Spleen (tissue), 11 donors: ENCODE measurements at regions not wholly inside any gene's neighbourhood (a gene's known extent, or its start where the extent isn't known, plus 50 kb on each side); places are given as distances from the start of the nearest gene placed in this dataset.

ENCODE experiments used
- DNase-seq: peaks from one replicate; pipeline ENCODE4 v3.0.0-alpha.2; 2020
- H3K27ac ChIP-seq, 8 donors: fragments of 200-600 bp; sonication (generic) in 7 of 8; 1 replicate in 4 of 8; 2 replicates in 4 of 8; pipeline versions ENCODE4 v1.5.0 to v1.8.0; 2016 to 2021; ENCODE audit warnings: inconsistent platforms in 4 of 8, mild to moderate bottlenecking in 4 of 8, moderate library complexity in 1 of 8
- H3K27me3 ChIP-seq, 7 donors: fragments of 200-600 bp; sonication (generic) in 6 of 7; replicated peaks in 1 of 7; 1 replicate in 4 of 7; 2 replicates in 3 of 7; pipeline versions ENCODE4 v1.5.0 to v1.8.0; 2016 to 2021; ENCODE audit warnings: inconsistent platforms in 3 of 7, mild to moderate bottlenecking in 1 of 7
- H3K36me3 ChIP-seq, 6 donors: fragments of 200-600 bp; sonication (generic) in 5 of 6; 1 replicate in 4 of 6; 2 replicates in 2 of 6; pipeline versions ENCODE4 v1.5.0 to v1.8.0; 2016 to 2021; ENCODE audit warnings: inconsistent platforms in 2 of 6
- H3K4me1 ChIP-seq, 6 donors: fragments of 200-600 bp; sonication (generic) in 5 of 6; 1 replicate in 3 of 6; 2 replicates in 3 of 6; pipeline versions ENCODE4 v1.5.0 to v1.8.0; 2016 to 2021; ENCODE audit warnings: inconsistent platforms in 3 of 6
- H3K4me3 ChIP-seq, 8 donors: fragments of 200-600 bp; sonication (generic) in 7 of 8; 1 replicate in 4 of 8; 2 replicates in 4 of 8; pipeline versions ENCODE4 v1.5.0 to v1.8.0; 2016 to 2021; ENCODE audit warnings: inconsistent platforms in 4 of 8, mild to moderate bottlenecking in 4 of 8, moderate library complexity in 2 of 8
- H3K9me3 ChIP-seq, 8 donors: fragments of 200-600 bp; sonication (generic) in 7 of 8; 1 replicate in 4 of 8; 2 replicates in 4 of 8; pipeline versions ENCODE4 v1.5.0 to v1.8.0; 2016 to 2021; ENCODE audit warnings: inconsistent platforms in 4 of 8
- CTCF ChIP-seq, 11 experiments: fragments of 200-600 bp in 7 of 11; fragments of 450-650 bp in 4 of 11; sonication (generic) in 4 of 11; IDR thresholded peaks in 8 of 11; conservative IDR thresholded peaks in 3 of 11; 1 replicate in 7 of 11; 2 replicates in 4 of 11; pipeline versions ENCODE4 v1.4.0 to v1.8.0; 2016 to 2021; ENCODE audit warnings: antibody characterized with exemption in 11 of 11, inconsistent platforms in 4 of 11, mild to moderate bottlenecking in 1 of 11
- POLR2A ChIP-seq, 3 donors: fragments of 450-650 bp; IDR thresholded peaks; one replicate each; pipeline ENCODE4 v1.5.1; 2017; ENCODE audit warnings: antibody characterized with exemption in 3 of 3, mild to moderate bottlenecking in 1 of 3
- POLR2AphosphoS5 ChIP-seq, 3 donors: sonication (generic); formaldehyde crosslinking; IDR thresholded peaks; one replicate each; pipeline ENCODE4 v1.5.1; 2017; ENCODE audit warnings: antibody characterized with exemption in 3 of 3
- WGBS, 5 donors: extraction: QIAGEN DNeasy Blood & Tissue Kit in 3 of 5; methylation state at CpG; one replicate each; pipeline versions ENCODE4 v1.1.5 to v1.1.7; 2013 to 2018; 5-methylcytosine and 5-hydroxymethylcytosine counted together
- intact Hi-C: fragments of 100-400 bp; cut with DNase I; formaldehyde crosslinking; loops from one replicate; pipeline ENCODE4 v1.15.0; 2023; ENCODE audit warnings: low total_unique reads
- donor health status: healthy with polysubstance abuse.
- donor health status: DM: no; HTN: no; CAD: no; lungs with moderate emphysema.
- donor health status: DM: no; HTN: no; CAD: no.
- donor health status: Bipolar disorder and iron deficiency.
- donor health status: healthy.
- donor health status: DM: no; HTN: no; CAD: no.
- donor health status: DM: yes; HTN: yes; CAD: no.

DNA sequence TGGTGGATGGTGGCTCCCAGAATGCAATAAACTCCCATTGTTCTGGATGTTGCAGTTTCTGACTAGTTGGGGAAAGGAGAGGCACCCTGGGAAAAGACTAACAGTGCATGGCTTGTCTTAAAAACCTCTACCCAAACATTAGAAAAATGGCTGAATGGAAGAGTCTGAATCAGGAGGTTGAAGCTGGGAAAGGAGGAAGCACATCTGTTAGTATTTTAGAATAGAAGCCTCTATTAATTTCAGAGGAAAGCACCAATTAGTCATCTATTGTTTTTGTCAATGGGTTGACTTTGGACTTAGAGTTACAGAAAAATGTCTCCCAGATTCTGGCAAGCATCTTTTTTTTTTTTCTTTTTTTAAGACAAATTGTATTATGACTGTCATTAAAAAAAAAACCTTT is 56.1 kb upstream of the ELMO1 start:
- Histone ChIP-seq H3K4me3 (no peak overlapping the region), H3K4me1 (peaks cover 0 to 4% (median 0%) of the 10 kb centered on the region in 6 donors), H3K9me3 (no peaks in the 10 kb centered on the region), H3K27ac (peak overlapping the region in 7 of 8 donors; percentile 30 to 74 (median 55)), H3K27me3 (no peaks in the 10 kb centered on the region), H3K36me3 (no peaks in the 10 kb centered on the region)
- no peak for TF ChIP-seq POLR2A (IDR thresholded peaks at IDR 0.05)
- TF ChIP-seq CTCF (IDR thresholded peaks at IDR 0.05 in 8 of 11, conservative IDR thresholded peaks at IDR 0.05 in 3 of 11) = no peak
- no peak for TF ChIP-seq POLR2AphosphoS5 (IDR thresholded peaks at IDR 0.05)
- DNase-seq = no peak
- intact Hi-C loops = no loop called here

DNA sequence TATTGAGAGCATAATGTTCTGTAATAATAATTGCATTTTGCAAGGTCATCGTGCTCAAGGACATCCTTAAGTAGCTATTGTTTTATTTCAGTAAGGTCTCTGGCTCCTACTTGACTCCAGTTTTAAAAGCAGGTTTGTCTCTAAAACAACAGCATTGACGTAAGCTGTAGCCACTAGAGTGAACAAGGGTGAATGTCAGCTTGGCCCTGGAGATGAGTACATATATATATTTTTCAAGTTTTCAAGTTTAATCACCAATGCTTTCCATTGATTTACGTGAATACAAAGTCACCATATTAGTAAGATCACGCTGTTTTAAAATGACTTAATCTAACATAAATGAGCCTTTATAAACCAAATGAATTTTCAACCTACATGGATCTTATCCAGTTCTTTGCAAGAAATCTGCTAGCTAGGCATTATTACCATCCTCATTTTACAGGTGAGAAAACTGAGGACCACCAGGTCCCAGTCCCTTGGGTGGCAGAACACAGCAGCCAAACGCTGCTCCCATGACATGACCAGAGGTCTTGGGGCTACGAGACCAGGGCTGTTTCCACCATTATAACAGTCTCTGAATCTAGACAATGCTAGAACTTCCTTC is 57.2 kb upstream of the ELMO1 start:
- Histone ChIP-seq H3K27ac (peak overlapping the region in 7 of 8 donors; percentile 30 to 74 (median 55)), H3K36me3 (no peaks in the 10 kb centered on the region), H3K4me3 (no peak overlapping the region), H3K27me3 (no peaks in the 10 kb centered on the region), H3K9me3 (no peaks in the 10 kb centered on the region), H3K4me1 (peaks cover 0 to 11% (median under 1%) of the 10 kb centered on the region in 6 donors)
- 57 to 86% (median 76%) methylated on average over 6 of the region's 6 CpGs for WGBS, 5 donors
- no peak for TF ChIP-seq POLR2A (IDR thresholded peaks at IDR 0.05)
- intact Hi-C loops = no loop called here
- DNase-seq = no peak

DNA sequence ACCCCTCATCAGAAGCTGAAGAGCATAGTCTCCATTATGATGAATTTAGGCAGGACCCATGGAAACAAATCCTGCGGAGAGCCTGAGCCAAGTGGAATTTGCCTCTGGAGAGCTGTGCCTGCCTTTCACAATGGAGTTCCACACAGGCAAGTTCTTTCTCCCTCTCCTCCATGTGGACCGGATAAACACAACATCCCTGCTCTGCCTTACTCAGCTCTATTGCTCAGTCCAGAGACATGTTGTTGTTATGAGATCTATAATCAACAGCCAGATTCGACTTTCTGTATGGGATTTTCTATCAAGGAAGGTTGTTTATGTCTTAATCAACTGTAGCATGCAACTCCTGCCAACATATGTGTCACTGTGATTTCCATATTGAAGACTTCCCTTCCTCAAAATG is 59.5 kb upstream of the ELMO1 start:
- H3K4me3 ChIP-seq = no peak overlapping the region
- TF ChIP-seq CTCF (IDR thresholded peaks at IDR 0.05 in 8 of 11, conservative IDR thresholded peaks at IDR 0.05 in 3 of 11) (no peak), POLR2AphosphoS5 (IDR thresholded peaks at IDR 0.05) (no peak), POLR2A (IDR thresholded peaks at IDR 0.05) (no peak)
- peaks cover 0 to 20% (median 7%) of the 10 kb centered on the region in 6 donors for H3K4me1 ChIP-seq
- DNase-seq = no peak
- 80 to 92% (median 85%) methylated on average over 3 of the region's 3 CpGs for WGBS, 5 donors
- H3K27ac ChIP-seq = no peak overlapping the region
- intact Hi-C loops = no loop called here
- no peaks in the 10 kb centered on the region for H3K9me3 ChIP-seq
- no peaks in the 10 kb centered on the region for H3K27me3 ChIP-seq
- H3K36me3 ChIP-seq = no peaks in the 10 kb centered on the region

GRCh38 chr7:37510043-37510634 is 61.5 kb upstream of the ELMO1 start:
- no peak overlapping the region for H3K4me3 ChIP-seq
- peaks cover 0 to 24% (median 6%) of the 10 kb centered on the region in 6 donors for H3K4me1 ChIP-seq
- H3K36me3 ChIP-seq = no peaks in the 10 kb centered on the region
- DNase-seq = no peak
- intact Hi-C loops = no loop called here
- TF ChIP-seq POLR2AphosphoS5 (IDR thresholded peaks at IDR 0.05) (no peak), POLR2A (IDR thresholded peaks at IDR 0.05) (no peak), CTCF (IDR thresholded peaks at IDR 0.05 in 8 of 11, conservative IDR thresholded peaks at IDR 0.05 in 3 of 11) (peak; percentile 23 to 80 (median 64))
- no peaks in the 10 kb centered on the region for H3K27me3 ChIP-seq
- H3K9me3 ChIP-seq = no peaks in the 10 kb centered on the region
- 78 to 90% (median 84%) methylated on average over 3 of the region's 3 CpGs for WGBS, 5 donors
- no peak overlapping the region for H3K27ac ChIP-seq
